DLD1 (cell line): ENCODE measurements at regions not wholly inside any gene's neighbourhood (a gene's known extent, or its start where the extent isn't known, plus 50 kb on each side); places are given as distances from the start of the nearest gene placed in this dataset.
"Not testable (repeated sequence)": the region's sequence is repeated elsewhere in the genome, so short reads cannot be mapped to it uniquely, and the experiment has no call there.

Experiments used
- in situ Hi-C: cut with HindIII; loops from 2 replicates; pipeline ENCODE4 v1.10.0; 2017; ENCODE audit warnings: low sequenced_read_pairs

DNA sequence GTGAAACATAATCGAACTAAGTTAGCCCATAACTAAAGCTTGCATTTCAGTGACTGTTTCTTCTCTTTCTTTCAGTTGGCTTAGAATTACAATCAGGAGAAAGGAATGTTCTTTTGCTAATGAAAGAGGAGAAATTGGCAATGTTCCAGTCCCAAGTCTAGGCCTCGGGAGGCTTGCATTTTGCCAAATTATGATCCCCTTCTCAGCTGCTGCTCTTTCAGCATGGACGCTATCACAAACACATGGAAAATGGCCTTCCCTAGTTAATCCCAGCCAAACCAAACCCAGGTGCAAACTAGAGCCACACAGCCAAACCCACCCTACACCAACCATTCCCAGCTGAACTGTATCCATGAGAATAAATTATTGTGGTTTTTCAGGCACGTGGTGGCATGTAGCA is 605.2 kb upstream of the LRRTM4 start:
- in situ Hi-C loops = no loop called here

DNA sequence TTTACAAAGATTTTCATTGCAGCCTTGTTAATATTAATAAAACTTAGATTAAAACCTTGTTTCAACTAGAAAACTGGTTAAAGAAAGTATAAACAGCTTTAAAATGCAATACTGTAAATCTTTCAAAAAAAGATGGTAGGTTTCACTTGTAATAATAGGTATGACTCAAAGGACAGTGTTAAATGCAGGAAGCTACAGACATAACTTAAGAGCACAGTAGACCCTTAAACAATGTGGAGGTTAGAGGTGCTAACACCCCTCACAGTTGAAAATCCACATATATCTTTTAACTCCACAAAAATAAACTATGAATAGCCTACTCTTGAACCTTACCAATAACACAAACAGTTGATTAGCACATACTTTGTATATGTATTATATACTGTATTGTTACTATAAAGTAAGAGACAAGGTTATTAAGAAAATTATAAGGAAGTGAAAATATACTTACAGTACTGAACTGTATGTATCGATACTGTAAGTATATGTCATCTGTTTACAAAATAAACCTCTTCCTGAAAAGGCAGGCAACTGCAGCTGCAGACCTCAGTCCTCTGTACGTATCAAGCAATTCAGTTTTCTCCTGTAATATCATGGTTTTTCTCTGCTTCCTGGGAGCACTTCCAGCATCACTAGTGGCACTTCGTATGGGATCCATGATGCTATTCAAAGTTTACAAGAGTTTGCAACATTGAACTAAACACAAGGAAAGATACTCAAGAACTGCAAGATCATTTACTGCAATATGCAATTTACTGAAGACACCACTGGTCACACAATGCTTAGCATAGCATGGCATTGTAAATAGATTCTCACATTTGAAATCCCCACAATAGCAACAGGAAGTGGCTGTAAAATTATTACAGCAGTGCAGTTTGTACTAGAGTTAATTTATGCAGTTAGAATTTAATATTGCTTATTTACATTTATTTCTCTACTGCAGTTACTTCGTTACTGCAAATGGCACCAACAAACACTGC is 610.5 kb upstream of the LRRTM4 start:
- in situ Hi-C loops = no loop called here

DNA sequence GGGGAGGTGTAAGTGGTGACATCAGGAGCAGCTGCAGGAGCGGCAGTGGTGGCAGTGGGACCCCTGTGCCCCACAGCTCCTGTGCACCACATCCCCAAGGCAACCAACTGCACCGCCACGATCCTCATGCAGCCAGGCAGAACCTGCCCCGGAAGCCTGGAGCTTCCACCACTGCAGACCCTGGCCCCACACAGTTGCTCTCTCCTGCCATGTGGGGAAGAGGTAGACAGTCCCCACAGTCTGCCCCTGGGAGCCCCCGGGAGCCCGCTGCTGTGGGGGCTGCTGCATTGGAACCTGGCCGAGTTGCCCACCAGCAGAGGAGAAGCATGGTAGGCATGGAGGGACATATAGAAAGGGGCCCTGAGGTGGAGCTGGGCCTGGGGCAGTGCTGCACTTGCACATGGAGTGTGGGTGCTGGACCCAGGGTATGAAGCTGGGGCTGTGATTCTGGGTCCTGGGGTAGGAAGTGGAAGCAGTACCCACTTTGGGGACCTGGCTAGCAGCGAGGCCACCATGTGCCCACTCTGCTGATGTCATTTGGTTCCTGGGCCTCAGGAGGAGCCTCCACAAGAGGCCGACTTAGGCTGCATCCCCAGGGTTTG is 623.3 kb upstream of the LRRTM4 start:
- in situ Hi-C loops = no loop called here

DNA sequence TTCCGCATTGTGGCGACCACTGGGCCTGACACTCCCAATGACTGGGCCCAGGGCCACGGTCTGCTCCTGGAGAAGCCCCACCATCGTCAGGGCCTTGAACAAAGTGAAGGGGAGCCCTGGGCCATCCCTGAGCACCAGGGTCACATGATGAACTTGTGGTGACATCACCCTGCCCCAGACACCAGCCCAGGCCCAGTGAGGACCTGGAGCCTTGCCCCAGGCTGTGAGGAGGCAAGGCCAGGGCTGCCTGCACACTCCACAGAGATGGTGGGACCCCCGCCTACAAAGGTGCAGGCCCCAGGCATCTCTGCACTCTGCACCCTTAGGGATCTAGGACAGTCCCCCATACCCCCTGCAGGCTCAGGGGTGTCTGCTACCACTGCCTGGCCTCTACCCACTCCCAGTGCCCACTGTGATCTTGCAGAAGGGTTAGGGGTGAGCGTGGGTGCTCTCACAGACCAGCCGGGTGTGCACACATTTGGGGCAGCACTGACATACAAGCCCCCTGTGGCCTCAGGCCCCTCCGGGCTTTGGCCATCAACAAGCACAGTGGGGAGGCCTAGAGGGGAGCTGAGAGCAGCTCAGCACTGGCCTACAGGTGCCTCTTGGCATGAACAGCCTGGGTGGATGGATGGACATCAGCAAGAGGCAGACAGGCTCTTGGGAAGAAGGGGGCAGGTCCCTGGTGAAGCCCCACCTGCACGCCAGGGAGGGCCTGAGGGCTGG is 624.0 kb upstream of the LRRTM4 start:
- in situ Hi-C loops = no loop called here

DNA sequence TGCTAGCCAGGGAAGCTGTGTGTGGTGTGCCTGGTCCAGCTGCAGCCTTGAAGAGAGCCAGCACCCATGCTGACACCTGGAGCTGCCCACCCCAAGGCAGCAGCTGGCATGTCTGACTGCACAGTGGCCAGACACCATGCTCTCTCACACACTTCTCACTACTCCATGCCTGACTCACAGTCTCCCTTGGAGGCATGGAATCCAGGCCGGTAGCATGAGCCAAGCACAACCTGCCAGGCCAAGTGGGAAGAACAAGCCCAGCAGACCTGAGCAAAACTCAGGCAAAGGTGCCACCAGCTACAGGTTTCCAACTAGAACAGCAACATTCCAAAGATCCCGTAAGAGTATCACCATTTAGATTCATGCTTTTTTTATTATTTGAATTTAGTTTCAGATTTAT is 625.3 kb upstream of the LRRTM4 start:
- in situ Hi-C loops = no loop called here

DNA sequence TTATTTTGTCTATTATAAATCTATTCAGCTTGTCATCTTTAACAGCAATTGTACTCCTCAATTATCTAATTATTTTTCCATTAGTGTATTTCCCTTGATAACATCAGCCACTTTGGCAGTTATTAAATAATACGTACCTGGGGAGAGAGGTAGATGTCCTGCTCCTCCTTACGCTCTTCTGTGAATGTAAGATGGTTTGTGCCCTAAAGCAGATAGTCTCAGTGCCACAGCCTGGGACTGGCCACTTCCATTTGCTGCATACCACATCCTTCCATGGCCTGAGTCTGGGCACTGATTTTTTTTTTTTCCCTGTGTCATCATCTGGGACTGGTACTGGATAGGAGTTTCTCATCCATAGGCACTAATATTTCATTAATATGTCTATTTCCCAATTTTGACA is 632.4 kb upstream of the LRRTM4 start:
- in situ Hi-C loops = no loop called here

DNA sequence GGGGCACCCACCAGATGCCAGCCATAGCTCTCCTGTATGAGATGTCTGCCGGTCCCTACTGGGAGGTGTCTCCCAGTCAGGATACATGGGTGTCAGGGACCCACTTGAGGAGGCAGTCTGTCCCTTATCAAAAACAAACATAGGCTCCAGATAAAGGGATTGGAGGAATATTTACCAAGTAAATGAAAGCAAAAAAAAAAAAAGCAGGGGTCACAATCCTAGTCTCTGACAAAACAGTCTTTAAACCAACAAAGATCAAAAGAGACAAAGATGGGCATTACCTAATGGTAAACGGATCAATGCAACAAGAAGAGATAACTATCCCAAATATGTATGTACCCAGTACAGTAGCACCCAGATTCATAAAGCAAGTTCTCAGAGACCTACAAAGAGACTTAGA is 640.0 kb upstream of the LRRTM4 start:
- in situ Hi-C loops = no loop called here

DNA sequence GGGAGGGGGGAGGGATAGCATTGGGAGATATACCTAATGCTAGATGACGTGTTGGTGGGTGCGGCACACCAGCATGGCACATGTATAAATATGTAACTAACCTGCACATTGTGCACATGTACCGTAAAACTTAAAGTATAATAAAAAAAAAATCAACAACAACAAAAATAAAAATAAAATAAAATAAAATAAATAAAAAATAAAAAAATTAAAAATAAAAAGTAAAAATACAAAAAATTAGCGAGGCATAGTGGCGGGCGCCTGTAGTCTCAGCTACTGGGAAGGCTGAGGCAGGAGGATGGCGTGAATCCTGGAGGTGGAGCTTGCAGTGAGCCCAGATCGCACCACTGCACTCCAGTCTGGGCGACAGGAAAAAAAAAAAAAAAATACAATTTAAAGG is 650.0 kb upstream of the LRRTM4 start:
- in situ Hi-C loops = not testable (repeated sequence)

DNA sequence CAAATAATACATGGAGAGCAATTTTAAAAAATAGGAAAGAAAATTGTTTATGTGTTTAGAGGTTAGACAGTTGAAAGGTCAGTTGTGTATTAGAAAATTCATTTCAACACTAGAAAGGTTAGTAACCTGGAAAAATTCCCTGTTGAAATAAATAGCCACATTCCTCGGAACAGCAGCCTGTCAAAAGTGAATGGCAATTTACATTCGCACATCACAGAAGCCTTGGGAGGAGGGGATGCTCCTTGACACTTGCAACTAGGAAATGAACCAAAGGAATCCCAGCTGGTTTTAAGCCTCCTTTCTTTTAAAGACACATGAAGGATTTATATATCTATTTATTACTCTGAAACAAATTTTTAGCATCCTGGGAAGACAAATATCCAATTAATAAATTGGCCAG is 653.5 kb upstream of the LRRTM4 start:
- in situ Hi-C loops = no loop called here

DNA sequence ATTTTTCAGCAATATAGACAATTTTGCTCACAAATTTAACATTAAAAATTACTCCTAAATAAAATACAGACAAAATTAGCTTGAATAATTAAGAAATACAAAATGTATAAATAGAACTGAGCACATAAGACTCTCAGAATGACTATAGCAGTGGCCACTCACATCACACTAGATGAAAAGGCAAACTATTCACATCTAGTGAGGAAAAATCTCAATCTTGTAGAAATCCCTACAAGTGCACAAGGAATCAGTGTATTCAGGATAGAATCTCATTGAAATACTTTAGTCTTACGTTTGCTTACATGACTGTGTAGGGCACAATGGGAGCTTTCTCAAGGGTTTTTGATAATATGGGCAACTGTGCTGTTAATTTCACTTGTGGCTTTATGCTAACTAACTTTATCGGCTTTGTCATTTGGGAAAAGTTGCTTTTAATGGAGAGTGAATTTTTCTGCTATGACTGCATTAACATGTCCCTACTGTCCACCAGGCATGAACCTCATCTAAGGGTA is 678.9 kb upstream of the LRRTM4 start:
- in situ Hi-C loops = no loop called here

DNA sequence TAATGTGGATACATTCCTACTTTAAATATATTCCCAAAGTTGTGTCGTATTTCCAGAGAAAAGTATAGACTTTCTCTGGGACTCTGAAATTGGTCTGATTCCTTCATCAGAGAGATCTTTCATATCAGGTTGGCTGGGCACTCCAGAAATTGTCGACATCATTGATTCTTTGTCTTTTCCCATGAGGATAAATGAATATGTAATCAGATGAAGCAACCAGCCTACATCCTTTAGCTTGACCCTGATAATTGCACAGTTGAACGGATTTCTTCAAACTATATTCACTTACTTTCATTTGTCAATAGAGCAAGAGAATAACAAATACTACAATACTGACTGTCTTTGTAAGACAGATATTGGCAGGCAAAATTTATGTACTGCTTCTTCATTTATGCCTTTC is 680.2 kb upstream of the LRRTM4 start:
- in situ Hi-C loops = no loop called here

DNA sequence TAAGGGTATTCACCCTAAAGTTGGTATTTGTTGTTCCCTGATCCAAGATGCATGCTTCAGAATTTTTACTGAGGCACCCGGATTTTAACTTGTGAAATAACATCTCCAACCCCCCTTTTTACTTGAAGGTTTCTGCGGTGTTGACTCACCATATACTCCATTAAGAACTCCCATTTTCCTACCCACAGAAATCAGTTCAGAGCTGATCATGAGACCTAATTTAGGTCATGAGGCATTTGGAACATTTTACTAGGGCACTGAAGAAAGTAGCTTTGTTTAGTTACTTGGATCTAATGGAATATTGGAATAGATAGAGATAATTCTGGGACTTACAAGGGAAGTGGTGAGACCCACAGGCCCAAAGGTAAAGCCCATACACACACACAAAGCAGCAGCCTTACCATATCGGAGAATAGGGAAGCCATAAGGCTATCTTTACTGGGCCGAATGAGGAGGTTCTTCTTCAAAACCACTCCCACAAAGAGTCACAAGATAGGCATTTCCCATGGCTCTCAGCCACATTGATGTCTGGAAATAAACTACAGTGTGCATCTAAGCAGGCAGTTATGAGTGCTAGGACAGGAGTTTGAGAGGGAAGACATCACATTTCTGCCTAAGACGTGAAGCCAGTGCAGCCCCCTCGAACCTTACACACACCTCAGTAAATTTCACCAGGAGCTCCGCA is 681.0 kb upstream of the LRRTM4 start:
- in situ Hi-C loops = no loop called here

DNA sequence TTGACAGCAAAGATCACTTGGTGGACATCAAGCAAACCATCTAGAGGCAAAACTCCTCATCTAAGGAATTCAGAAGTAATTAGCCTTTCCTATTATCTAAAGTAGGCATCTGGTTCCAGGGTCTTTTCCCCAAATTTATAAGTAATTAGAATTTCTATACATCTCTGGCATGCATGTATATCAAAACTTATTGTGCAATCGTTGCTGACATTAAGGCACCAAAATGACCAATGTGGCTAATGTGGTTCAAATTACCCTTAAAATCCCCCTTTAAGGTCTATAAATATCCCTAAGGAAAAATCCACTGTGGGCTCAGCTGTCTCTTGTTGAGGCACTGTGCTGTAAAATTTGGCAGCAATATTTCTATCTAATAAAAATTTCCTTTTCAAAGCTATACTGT is 695.9 kb upstream of the LRRTM4 start:
- in situ Hi-C loops = no loop called here

DNA sequence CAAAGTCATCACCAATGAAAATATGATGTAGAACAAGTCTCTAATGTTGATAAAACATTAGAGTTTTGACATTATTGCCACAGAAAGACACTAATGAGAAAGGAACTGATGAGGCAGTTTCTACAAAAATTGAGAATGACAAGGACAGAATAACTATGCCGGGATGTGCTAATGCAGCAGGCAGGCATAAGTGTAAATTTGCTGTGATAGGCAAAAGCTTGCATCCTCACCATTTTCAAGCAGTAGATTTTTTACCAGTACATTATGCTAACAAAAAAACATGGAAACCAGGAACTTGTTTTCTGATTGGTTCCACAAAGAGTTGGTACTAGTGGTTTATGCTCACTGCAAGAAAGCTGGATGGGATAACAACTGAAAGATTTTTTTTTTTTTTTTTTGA is 715.5 kb upstream of the LRRTM4 start:
- in situ Hi-C loops = no loop called here

DNA sequence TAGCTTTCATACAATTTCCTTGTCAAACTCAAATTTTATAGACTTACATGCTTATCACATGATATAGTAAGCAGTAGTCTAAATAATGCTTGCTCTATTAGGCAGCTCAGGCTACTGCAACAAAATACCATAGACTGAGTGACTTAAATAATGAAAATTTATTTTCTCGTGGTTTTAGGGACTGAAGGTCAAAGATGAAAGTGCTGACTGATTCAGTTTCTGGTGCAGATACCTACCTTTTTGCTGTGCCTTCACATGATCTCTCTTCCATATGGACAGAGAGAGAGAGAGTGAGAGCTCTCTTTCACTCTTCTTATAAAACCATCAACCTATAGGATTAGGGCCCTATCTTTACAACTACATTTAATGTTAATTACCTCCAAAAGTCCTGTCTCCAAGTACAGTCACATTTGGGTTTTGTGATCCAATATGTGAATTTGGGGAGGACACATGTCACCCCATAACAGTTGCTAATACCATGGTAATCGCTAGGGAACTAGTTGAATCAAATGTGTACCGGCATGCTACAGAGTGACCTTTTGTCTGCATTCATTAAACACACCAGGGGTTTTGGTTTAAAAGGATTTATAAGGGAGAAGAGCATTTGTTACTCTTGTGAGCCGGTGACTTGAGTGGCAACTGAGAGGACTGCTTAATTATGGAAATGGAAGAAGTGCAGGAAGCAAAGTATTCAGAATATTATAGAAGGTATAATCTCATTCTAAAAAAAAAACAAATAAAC is 723.4 kb upstream of the LRRTM4 start:
- in situ Hi-C loops = no loop called here

DNA sequence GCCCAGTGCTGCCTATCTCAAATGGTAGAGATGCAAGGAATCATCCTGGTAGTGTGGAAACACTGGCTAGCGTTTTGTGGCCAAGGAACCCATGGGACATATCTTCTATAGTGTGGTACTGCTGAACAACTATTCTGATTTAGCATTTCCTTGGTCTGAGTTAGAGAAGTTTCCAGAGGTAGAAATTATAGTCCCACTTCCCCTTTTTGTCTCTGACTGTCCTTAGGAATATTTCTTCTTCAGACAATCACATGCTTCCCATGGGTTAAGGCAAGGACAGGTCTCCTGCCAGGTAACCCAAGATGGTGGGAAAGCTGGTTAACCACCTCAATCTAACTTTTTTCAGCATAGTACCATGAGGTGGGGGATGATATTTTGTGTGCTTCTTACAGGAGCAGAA is 729.5 kb upstream of the LRRTM4 start:
- in situ Hi-C loops = no loop called here

DNA sequence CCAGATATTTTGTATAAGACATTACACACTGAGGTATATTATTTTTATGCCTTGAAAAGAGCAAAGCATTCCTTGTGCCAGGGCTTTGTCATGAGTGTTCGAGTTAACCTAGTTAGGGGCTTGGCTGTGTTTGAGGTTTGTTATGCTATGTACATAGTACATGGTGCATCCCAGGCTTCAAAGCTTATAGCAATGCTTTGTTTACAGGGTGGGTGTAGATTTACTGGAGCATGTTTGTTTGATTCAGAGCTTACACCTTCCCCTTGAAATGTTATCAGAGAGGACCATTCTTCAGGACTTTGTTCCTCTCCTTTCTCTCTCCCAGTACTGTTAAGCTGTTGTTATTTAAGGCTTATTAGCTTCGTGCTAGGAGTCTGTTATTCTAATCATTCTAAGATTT is 738.7 kb upstream of the LRRTM4 start:
- in situ Hi-C loops = no loop called here

DNA sequence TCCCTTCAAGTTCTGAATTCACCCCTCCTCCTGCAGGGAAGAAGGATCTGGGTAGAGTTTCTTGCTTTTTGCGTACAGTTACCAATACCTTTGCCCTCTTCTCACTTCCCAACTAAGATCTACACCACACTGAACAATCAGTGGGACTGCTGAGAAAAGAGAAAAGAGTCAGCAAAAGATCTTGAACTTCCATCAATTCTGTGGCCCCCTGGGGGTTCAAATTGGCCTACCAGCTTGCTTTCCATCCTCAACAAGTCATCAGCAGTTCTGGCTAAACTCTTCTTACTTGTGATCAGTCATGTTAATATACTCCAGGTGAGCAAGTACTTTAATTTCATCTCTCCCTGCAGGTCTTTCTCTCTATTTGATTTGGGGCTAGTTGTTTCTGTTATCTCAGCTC is 739.3 kb upstream of the LRRTM4 start:
- in situ Hi-C loops = no loop called here

DNA sequence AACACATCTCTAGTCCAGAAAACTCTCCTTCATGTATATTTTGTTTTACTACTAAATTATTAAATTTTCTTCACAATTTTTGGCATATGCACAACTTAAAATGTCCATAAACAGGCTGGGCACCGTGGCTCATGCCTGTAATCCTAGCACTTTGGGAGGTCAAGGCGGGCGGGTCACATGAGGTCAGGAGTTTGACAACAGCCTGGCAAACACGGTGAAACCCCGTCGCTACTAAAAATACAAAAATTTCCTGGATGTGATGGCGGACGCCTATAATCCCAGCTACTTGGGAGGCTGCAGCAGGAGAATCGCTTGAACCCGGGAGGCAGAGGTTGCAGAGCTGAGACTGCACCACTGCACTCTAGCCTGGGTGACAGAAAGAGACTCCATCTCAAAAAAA is 739.9 kb upstream of the LRRTM4 start:
- in situ Hi-C loops = not testable (repeated sequence)

DNA sequence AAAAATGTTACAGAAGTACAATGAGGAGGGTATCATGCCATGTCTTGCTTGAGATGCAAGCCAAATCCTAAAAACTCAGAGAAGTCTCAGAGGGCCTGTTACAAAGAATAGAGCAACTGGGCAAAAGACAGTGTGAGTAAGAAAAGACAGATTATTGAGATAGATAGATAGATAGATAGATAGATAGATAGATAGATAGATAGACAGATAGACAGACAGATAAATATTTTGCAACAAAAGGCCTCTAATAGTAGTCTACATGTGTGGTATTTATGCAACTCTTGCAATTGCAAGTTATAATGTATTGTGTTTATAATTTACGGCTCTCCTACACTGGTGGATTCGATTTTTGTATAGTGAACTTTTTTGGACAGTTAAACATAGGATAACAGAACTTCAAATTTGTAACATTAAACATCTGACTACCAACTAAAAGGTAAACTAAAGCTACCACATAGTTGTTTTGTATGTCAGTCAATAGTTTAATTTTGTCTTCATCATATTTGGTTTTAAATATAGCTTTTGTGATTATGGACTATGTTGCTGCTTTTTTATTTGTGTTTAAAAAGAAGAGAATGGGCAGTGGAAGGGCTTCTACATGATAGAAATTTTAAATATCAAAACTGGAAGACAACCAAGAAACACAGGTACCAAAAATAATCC is 740.7 kb upstream of the LRRTM4 start:
- in situ Hi-C loops = no loop called here
